ENCODE measurements at regions not wholly inside any gene's neighbourhood (a gene's known extent, or its start where the extent isn't known, plus 50 kb on each side); places are given as distances from the start of the nearest gene placed in this dataset.

DNA sequence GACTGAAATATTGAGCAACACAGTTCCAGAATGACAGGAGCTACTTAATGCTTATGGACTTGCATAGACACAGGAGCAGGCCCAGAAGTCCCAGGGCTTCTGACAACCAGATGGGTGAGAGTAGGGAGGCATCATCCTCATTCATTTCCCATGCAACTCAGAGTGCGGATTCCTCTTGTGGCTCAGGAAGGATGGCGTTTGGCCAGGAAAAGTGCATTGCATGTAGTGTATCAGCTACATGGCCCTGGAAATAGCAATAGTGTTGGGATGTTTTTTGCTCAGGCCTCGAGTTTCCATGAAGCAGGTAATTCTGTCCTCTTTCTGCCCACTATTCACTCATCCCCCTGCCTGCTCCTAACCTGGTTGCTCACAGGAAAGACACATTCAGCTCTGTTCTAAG lies 136.6 kb downstream of the PDGFRA start:
- TF ChIP-seq, protein P1, sequence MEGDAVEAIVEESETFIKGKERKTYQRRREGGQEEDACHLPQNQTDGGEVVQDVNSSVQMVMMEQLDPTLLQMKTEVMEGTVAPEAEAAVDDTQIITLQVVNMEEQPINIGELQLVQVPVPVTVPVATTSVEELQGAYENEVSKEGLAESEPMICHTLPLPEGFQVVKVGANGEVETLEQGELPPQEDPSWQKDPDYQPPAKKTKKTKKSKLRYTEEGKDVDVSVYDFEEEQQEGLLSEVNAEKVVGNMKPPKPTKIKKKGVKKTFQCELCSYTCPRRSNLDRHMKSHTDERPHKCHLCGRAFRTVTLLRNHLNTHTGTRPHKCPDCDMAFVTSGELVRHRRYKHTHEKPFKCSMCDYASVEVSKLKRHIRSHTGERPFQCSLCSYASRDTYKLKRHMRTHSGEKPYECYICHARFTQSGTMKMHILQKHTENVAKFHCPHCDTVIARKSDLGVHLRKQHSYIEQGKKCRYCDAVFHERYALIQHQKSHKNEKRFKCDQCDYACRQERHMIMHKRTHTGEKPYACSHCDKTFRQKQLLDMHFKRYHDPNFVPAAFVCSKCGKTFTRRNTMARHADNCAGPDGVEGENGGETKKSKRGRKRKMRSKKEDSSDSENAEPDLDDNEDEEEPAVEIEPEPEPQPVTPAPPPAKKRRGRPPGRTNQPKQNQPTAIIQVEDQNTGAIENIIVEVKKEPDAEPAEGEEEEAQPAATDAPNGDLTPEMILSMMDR (IDR thresholded peaks at IDR 0.05) = no peak
- TF ChIP-seq POLR2A (IDR thresholded peaks at IDR 0.05; ENCODE audit: low read depth) (no peak), EP300 (IDR thresholded peaks at IDR 0.05) (no peak)
